Skin epidermis (tissue), 12 donors: ENCODE measurements at regions not wholly inside any gene's neighbourhood (a gene's known extent, or its start where the extent isn't known, plus 50 kb on each side); places are given as distances from the start of the nearest gene placed in this dataset.
"Not testable (repeated sequence)": the region's sequence is repeated elsewhere in the genome, so short reads cannot be mapped to it uniquely, and the experiment has no call there.

Experiments
- H3K27ac ChIP-seq, 21 experiments: fragments of 200-600 bp; sonication (generic) in 11 of 21; one replicate each; pipeline ENCODE4 v1.5.0; 2020; ENCODE audit warnings: mild to moderate bottlenecking in 3 of 21, inconsistent platforms in 2 of 21, moderate library complexity in 2 of 21
- H3K4me3 ChIP-seq, 7 experiments: fragments of 200-600 bp; sonication (generic) in 2 of 7; one replicate each; pipeline ENCODE4 v1.5.0; 2020; ENCODE audit warnings: inconsistent platforms in 2 of 7, mild to moderate bottlenecking in 2 of 7, moderate library complexity in 1 of 7

DNA sequence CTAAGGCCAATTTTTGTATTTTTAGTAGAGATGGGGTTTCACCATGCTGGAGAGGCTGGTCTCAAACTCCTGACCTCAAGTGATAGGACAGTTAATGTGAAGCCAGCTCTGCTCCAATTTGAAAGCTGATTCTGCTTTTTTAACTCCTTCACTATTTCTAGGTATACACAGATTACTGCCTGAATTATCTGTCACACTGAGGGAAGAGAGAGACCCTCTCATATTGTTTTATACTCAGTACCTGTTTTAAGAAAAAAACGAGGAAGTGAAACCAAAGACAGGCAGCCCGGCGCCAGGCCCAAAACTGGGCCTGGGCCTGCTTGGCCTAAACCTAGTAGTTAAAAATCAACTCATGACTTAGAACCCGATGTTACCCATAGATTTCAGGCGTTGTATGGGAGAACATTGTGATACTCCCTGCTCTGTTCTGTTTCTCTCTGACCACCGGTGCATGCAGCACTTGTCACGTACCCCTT is 1601.5 kb upstream of the PCDH10 start:
- no peak overlapping the region for H3K4me3 ChIP-seq
- no peak overlapping the region for H3K27ac ChIP-seq

DNA sequence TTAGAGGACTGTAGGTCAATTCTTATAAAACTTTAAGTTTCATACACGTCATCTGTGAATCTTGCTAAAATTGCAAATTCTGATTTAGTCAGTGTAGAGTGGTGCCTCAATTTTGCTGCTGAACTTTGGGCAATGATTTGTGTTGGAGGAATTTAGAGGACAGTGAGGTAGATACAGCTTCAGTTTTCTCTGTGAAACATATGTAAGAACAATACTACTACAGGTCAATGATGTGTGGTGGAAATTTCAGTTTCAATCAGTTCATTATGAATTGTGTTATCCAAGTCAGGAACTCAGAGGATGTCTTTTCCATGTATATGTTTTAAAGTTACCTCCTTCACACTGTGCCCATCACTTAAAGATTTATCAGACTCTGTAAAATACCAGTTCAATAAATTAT is 1597.8 kb upstream of the PCDH10 start:
- Histone ChIP-seq H3K27ac (no peak overlapping the region), H3K4me3 (no peak overlapping the region)

DNA sequence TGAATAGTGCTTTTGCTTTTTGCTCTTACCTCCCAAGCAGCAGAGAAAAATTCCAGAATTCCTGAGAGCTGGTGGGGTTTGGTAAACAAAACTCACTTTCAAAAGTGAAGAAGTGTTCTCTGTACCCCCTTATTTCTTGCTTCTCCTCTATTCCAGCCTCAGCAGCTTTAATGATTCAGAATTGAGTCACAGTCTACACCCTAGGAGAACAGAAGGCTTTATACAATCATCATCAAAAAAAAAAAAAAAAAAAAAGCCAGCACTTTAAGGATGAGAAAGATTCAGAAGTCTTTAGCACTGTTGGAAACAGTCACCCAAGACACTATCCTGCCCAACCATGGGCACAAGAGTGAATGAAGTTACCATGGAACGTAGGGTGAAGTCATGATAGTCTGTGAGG is 1583.1 kb upstream of the PCDH10 start:
- no peak overlapping the region for H3K4me3 ChIP-seq
- H3K27ac ChIP-seq: no peak overlapping the region

DNA sequence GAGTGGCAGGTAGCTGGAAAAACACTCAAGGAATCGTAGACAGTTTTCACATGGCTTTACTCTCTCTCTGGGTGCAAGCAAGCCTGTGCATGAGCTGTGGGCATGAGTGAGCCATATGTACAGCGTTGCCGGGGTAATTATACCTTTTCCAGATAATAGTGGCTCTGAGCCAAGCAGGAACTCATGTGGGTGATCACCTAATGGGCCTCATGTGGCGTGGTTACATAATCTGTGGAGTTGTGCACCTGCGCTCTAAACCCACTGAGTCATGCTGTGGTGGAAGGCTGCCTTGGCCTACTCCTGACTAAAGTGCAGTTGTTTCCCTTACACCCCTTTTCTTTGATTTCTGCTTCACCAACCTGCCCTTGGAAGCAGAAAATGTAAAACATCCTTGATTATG is 1564.5 kb upstream of the PCDH10 start:
- peak overlapping the region in 7 of 21 experiments; percentile 11 to 69 (median 45) for H3K27ac ChIP-seq
- H3K4me3 ChIP-seq: no peak overlapping the region

DNA sequence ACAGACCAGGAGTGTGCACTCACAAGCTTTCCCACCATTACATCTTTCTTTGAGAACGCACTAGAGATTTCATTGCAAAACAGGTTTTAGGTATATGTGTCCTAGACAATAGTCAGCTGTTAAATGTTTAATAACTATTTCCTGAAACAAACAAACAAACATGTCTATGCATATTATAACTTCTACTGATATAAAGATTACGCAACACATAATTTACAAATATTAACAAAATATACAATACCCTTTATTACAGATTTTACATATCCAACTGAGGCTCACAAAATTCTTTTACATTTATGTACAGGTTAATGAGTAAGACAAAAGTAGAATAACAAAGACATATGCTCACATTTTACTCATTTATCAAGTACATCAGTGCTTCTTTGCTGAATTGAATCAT is 1554.0 kb upstream of the PCDH10 start:
- Histone ChIP-seq H3K27ac (no peak overlapping the region), H3K4me3 (no peak overlapping the region)

DNA sequence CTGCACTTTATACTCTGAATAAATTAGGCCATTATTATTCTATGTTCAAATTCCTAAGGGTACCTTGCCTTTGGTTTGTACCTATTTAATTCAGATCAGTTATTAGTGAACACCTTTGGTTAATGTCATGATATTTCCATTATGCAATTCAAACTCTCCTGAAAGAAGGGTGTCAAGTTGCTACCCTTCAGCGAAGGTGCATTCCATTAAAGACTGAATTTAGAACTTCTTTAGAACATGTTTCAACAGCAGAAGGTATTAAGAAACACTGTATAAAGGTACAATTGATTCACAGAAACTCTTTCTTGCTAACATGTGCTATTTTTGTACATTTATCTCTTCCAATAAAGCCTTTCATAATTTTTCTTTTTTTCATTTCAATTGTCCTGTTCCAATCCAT is 1545.4 kb upstream of the PCDH10 start:
- Histone ChIP-seq H3K4me3 (no peak overlapping the region), H3K27ac (no peak overlapping the region)

DNA sequence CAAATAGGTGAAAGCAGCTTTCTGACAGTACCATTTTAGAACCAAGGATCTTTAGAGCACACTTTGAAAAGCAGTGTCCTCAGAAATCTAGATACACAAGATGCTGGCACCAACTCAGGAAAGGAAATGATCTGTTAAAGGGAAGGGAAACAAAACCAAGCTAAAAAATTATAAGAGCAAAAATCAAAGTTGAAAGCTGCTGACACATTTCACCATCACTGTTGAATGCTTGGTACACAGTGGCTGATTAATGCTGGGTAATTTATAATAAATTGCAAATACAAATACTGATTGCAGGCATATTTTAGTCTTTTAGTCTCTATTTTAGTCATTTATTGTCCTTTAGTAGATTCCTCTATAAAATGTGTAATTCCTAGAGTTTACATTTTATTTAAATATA is 1540.1 kb upstream of the PCDH10 start:
- Histone ChIP-seq H3K27ac (no peak overlapping the region), H3K4me3 (no peak overlapping the region)

DNA sequence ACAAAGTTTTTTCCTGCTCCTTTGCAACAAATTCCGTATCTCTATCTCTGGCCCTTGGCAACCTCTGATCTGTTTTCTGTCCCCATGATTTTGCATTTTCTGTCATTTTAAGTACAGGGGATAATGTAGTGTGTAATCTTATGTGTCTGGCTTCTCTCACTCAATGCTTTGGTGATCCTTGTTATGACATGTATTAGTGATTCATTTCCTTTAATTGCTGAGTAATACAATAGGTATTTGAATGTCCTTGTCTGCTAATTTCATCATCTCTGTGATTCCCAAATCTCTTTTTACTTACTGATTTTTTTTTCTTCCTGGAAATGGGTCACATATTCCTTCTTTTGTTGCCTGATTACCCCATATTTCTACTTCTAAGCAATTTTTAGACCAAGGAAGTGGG is 1538.6 kb upstream of the PCDH10 start:
- H3K4me3 ChIP-seq: not testable (repeated sequence)
- peak overlapping the region in 2 of 21 experiments; percentile 3 to 25 for H3K27ac ChIP-seq

DNA sequence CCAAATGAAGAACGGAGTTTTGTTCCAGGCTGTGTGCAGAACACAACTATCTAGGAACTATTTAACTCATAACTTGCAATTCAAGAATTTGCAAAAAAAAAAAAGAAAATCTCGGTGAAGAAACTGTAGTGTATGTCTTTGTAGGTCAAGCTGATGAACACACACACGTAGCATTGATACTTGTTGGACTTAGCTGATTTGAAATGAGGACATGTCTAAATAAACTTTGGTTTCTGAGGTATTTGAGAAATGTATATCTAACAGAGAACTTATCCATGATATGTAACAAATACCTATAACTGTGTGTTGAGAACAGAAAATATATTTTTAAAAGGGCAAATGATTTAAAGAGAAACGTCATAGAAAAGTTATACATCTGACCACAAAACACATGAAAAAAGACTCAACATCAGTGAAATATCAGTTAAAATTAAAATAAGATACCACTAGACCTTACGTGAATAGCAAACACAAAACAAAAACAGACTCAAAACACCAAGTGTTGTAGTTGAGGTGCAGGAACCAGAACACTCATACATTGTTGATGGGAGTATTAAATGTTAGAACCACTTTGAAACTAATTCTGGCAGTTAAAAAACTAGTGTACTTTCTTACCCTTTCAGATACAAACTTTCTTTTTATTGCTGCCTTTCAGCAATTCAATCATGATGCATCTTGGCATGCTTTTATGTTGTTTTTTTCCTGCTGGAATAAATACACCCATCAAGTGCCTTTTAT is 1535.8 kb upstream of the PCDH10 start:
- H3K4me3 ChIP-seq: no peak overlapping the region
- no peak overlapping the region for H3K27ac ChIP-seq

DNA sequence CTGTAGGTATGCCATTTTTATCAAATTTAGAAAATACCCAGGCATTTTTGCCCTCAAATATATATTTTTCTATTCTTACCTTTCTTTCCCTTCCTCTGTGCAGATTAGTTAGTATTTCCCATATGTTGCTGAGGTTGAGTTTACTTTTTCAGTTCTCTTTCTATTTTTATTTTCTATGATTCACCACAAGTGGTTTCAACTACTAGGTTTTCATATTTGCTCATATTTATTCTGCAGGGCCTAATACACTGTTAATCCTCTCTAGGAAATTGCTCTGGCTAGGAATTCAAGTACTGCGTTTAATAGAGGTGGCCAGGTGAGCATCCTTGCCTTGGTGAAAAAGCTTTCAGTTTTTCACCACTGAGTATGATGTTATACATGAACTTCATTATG is 1535.3 kb upstream of the PCDH10 start:
- Histone ChIP-seq H3K27ac (no peak overlapping the region), H3K4me3 (no peak overlapping the region)

DNA sequence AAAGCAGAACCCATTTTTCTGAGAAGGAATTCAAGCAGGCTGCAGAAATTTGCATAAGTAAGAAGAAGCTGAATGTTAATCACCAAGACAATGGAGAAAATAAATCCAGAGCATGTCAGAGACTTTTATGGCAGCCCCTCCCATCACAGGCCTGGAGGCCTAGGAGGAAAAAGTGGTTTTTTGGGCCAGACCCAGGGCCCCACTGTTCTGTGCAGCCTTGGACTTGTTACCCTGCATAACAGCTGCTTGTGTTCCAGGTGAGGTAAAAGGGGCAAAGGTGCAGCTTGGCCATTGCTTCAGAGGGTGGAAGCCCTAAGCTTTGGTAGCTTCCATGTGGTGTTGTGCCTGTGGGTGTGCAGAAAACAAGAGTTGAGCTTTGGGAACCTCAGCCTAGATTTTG is 1516.2 kb upstream of the PCDH10 start:
- Histone ChIP-seq H3K27ac (no peak overlapping the region), H3K4me3 (no peak overlapping the region)

DNA sequence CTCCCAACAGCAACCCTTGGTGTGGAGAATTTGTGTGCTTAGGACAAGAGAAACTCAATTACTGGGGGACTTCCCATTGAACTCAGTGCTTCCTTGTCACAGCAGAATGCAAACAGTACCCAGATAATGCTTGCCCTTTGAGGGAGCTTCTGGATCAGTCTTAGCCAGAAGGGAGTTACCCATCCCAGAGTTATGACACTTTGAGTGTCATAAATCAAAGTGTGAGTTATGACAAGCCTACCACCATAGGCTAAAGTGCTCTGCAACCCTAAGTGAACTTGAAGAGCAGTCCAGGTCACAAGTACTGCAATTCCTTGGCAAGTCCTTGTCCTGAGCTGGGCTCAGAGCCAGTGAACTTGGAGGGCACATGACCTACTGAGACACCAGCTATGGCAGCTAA is 1513.9 kb upstream of the PCDH10 start:
- Histone ChIP-seq H3K27ac (no peak overlapping the region), H3K4me3 (no peak overlapping the region)

DNA sequence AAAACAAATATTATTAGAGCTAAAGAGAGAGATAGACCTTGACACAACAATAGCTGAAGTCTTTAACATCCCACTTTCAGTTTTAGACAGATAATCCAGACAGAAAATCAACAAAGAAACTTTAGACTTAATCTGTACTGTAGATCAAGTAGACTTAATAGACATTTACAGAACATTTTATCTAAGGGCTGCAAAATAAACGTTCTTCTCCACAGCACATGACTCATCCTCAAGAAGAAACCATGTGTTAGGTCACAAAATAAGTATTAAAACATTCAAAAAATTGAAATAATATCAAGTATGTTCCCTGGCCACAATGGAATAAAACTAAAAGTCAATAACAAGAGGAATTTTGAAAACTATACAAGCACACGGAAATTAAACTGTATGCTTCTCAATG is 1510.3 kb upstream of the PCDH10 start:
- Histone ChIP-seq H3K4me3 (no peak overlapping the region), H3K27ac (no peak overlapping the region)

DNA sequence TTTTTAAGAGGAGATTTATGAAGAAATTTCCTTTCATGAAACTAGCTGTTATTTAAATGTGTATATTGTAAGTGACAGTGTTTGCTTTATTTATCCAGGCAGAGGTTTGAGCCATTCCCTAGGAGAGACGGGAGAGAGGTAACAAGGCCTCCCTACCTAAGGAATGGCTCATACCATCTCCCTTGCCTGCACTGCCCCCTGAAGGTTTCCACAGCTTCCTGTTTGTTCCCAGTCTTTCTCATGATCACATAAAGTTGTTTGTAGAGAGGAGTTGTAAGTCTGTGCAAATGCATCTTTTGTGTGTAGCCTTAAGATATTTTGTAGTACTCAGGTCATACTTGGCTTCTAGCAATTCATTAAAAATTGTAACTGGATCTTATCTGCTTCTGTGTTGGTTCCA is 1504.5 kb upstream of the PCDH10 start:
- Histone ChIP-seq H3K4me3 (no peak overlapping the region), H3K27ac (no peak overlapping the region)

DNA sequence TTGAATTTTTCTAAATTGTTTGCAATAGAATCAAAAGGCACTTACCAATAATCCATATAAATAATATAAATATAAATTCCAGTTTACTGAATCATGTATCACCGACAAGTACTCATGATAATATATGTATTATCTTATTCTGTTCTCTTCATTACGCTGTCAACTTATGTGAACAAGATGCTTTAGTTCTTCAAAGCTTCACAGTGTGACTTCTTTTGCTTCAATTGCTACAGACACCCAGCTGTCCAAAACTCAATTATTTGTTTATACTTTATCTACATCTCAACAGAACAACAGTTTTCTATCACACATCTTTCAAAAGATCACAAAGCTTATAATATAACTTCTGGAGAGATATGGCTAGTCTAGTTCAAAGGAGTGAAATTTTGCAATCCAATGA is 1499.9 kb upstream of the PCDH10 start:
- Histone ChIP-seq H3K4me3 (no peak overlapping the region), H3K27ac (no peak overlapping the region)

DNA sequence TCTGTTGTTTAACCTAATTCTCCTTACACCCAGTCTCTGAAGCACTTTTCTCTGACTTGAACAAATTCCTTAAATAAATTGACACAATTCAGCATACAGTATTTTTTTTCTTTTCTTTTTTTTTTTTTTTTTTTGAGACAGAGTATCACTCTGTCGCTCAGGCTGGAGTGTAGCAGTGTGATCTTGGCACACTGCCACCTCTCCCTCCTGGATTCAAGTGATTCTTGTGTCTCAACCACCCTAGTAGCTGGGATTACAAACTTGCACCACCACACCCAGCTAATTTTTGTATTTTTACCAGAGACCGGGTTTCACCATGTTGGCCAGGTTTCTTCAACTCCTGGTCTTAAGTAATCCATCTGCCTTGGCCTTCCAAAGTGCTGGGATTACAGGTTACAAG is 1498.1 kb upstream of the PCDH10 start:
- H3K27ac ChIP-seq: no peak overlapping the region
- no peak overlapping the region for H3K4me3 ChIP-seq

DNA sequence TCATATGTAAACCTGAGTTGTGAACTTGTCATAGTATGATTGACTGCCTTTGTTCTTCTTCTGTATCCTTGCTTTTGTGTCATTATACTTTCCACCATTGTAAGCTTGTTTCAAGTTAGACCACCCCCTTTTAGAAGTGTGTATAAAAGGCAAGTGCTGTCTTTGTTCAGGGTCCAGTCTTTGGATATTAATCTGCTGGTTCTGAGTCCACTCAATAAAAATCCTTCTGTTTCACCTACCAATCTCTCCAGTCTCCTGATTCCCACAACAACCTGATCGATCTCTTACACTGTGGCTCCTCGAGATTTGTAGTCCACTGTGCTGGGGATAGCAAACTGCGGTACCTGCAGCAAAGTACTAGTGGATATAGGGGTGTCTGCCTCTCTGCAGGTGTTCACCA is 1465.8 kb upstream of the PCDH10 start:
- H3K27ac ChIP-seq, H3K4me3 ChIP-seq: not testable (repeated sequence)

DNA sequence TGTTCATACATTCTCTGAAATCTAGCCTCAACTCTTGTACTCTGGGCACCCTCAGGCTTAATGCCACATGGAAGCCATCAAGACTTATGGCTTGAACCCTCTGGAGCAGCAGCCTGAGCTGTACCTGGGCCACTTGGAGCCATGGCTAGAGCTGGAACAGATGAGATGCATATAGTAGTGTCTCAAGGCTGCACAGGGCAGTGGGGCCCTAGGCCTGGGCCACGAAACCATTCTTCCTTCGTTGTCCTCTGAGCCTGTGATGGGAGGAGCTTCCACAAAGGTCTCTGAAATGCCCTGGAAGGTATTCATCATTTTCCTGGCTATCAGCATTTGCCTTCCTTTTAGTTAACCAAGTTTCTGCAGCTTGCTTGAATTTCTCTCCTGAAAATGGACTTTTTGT is 1427.2 kb upstream of the PCDH10 start:
- Histone ChIP-seq H3K4me3 (no peak overlapping the region), H3K27ac (no peak overlapping the region)

DNA sequence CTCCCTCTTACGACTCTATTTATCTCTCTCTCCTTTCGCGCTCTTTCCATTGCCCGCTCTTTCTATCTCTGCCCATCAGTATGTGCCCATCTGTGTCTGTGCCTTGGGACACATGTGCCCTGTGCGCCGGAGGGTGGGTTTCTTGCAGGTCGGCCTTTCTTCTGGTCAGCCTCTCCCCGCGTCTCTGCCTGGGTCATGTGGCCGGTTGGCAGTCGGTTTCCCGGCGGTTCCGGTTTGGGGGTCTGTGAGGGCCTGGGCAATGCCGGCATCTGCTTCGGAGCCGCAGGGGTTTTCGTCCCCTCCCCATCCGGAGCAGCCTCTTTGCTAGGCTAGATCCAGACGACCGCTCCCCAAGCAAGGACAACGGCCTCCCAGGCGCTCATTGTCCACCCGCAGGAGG is 1426.0 kb upstream of the PCDH10 start:
- H3K27ac ChIP-seq, H3K4me3 ChIP-seq: not testable (repeated sequence)

DNA sequence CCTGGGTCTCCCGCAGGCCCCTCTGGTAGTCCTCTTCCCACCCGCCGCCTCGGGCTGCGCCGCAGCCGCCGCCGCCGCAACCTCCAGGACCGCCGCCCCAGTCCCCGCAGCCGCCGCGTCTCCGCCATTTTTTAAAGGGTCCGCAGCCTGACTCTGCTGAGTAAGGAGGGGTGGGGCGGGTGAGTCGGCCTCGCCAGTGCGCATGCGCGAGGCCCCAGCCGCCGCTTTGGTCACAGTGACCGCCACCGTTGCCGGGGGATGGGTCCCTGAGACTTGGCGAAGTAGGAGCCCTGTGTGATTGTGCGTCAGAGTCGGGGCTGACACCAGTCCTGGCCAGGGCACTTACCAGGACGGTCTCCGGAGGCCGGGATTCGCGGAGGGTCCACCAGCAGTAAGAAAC is 1424.2 kb upstream of the PCDH10 start:
- H3K27ac ChIP-seq, H3K4me3 ChIP-seq: not testable (repeated sequence)

DNA sequence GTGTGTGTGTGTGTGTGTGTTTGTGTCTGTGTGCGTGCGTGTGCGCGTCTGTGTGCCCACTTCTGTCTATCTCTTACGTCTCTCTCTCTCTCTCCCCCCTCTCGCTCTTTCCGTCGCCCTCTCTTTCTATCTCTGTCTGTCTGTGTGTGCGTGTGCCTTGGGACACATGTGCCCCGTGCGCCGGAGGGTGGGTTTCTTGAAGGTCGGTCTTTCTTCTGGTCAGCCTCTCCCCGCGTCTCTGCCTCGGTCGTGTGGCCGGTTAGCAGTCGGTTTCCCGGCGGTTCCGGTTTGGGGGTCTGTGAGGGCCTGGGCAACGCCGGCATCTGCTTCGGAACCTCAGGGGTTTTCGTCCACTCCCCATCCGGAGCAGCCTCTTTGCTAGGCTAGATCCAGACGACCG is 1423.6 kb upstream of the PCDH10 start:
- not testable (repeated sequence) for H3K27ac ChIP-seq, H3K4me3 ChIP-seq

DNA sequence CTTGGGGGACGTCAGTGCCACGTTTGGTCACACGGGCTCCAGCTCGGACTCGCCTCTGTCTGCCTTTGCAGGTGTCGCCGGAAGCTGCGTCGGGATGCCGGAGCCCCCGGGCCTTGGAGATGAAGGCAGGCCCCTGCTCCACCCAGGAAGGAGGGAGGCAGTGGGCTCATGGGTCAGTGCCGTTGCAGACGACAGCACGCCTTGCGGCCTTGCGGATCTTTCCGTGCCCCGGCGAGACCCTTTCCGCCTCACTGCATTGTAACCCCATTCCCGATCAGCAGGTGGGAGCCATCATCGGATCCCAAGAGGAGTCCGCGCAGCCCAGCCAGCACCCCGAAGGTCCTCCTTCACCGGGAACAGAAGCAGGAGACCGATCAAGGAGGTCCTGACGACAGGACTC is 1422.2 kb upstream of the PCDH10 start:
- not testable (repeated sequence) for H3K27ac ChIP-seq

More for the DNA sequence above, 1422.2 kb upstream of the PCDH10 start:
- H3K4me3 ChIP-seq: not testable (repeated sequence)
